SH-SY5Y (cell line): ENCODE measurements at regions not wholly inside any gene's neighbourhood (a gene's known extent, or its start where the extent isn't known, plus 50 kb on each side); places are given as distances from the start of the nearest gene placed in this dataset.

Source experiments
- GATA2 ChIP-seq: IDR thresholded peaks from 2 replicates; pipeline ENCODE4 v1.6.1; 2011; ENCODE audit warnings: mild to moderate bottlenecking, low read depth, low read length
- GATA3 ChIP-seq: IDR thresholded peaks from 2 replicates; pipeline ENCODE4 v1.6.1; 2011; ENCODE audit warnings: low read depth, mild to moderate bottlenecking, low read length, moderate library complexity

GRCh38 chr3:1943395-1944118, 155.1 kb upstream of the CNTN4 start:
- TF ChIP-seq GATA3 (no peak), GATA2 (no peak)
